Lower leg skin (tissue), 4 donors: ENCODE measurements at regions not wholly inside any gene's neighbourhood (a gene's known extent, or its start where the extent isn't known, plus 50 kb on each side); places are given as distances from the start of the nearest gene placed in this dataset.

ENCODE experiments used
- DNase-seq, 2 donors: peaks; one replicate each; pipeline ENCODE4 v3.0.0-alpha.2; 2019; ENCODE audit warnings: low spot score in 2 of 2
- H3K4me3 ChIP-seq: fragments of 200-600 bp; sonication (generic); 2 replicates; pipeline ENCODE4 v1.5.1; 2017; ENCODE audit warnings: mild to moderate bottlenecking, low read depth; ENCODE audit not compliant: poor library complexity, severe bottlenecking
- CTCF ChIP-seq, 3 donors: fragments of 450-650 bp; IDR thresholded peaks; one replicate each; pipeline ENCODE4 v1.5.1; 2016; ENCODE audit warnings: antibody characterized with exemption in 3 of 3, mild to moderate bottlenecking in 3 of 3, moderate library complexity in 2 of 3
- POLR2A ChIP-seq, 2 donors: fragments of 450-650 bp; IDR thresholded peaks; one replicate each; pipeline ENCODE4 v1.6.1; 2016 to 2017; ENCODE audit warnings: antibody characterized with exemption in 2 of 2, mild to moderate bottlenecking in 1 of 2, moderate library complexity in 1 of 2
- WGBS, 2 donors: methylation state at CpG; one replicate each; pipeline ENCODE4 v1.1.5; 2018; 5-methylcytosine and 5-hydroxymethylcytosine counted together
- intact Hi-C: fragments of 100-400 bp; cut with DNase I; formaldehyde crosslinking; loops from one replicate; pipeline ENCODE4 v1.15.0; 2023; ENCODE audit warnings: low total_unique reads

- 60 to 64% methylated on average over 5 of the region's 5 CpGs for WGBS, 2 donors
- DNase-seq: no peak
- no peak for TF ChIP-seq CTCF (IDR thresholded peaks at IDR 0.05)
Observed at GRCh38 chr4:57287687-57288604, 177.8 kb upstream of the IGFBP7 start.

GRCh38 chr4:57282933-57283310, 172.7 kb upstream of the IGFBP7 start:
- TF ChIP-seq POLR2A (IDR thresholded peaks at IDR 0.05) (no peak), CTCF (IDR thresholded peaks at IDR 0.05) (no peak)
- H3K4me3 ChIP-seq: no peak overlapping the region
- intact Hi-C loops: no loop called here
- 84 to 88% methylated on average over 1 of the region's 1 CpG for WGBS, 2 donors
- DNase-seq: no peak

More at GRCh38 chr4:57287687-57288604, 177.8 kb upstream of the IGFBP7 start:
- intact Hi-C loops: no loop called here
- H3K4me3 ChIP-seq: no peak overlapping the region

DNA sequence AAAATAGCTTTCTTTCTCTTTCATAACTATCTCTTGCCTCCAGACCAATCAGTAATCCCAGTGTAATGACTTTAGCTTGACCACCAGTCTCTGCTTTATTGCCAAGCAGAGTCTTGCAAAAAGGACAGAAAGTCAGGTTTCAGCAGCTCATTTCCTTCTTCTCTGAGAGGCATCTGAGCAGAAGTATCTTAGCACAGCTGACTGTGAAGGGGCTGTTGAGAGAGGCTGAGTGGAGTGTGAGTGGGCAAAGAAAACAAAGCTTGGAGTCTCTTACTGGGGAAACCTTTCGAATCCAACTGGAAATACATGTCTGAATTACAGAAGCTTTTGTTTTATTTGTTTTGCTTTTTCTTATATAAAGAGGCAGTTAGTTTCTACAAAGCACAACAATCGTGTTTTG, 170.3 kb upstream of the IGFBP7 start:
- TF ChIP-seq POLR2A (IDR thresholded peaks at IDR 0.05) (no peak), CTCF (IDR thresholded peaks at IDR 0.05) (no peak)
- no peak for DNase-seq
- WGBS, 2 donors: 75% methylated on average over 2 of the region's 2 CpGs
- intact Hi-C loops: no loop called here
- no peak overlapping the region for H3K4me3 ChIP-seq

GRCh38 chr4:57278780-57279179, 168.6 kb upstream of the IGFBP7 start:
- H3K4me3 ChIP-seq: no peak overlapping the region
- intact Hi-C loops: no loop called here
- WGBS, 2 donors: 58 to 67% methylated on average over 6 of the region's 6 CpGs
- TF ChIP-seq CTCF (IDR thresholded peaks at IDR 0.05) (no peak), POLR2A (IDR thresholded peaks at IDR 0.05) (no peak)
- DNase-seq: no peak

DNA sequence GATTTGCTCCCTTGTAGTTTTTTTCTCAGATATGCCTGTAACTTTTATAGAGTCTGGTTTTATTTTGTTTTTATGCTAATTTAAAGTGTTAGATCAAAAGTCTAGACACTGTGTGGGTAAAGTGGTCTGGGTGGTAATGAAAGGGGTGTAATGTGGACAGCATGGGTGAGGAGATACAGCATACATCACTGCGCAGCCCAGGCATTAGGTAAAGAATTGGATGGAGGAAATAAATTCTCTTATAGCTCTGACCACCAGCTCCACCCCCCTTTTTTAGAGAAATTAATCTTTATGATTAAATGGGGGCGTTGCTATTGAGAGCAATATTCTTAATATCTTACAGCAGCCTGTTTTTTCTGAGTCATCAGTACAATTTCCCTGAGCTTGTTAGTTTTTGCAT, 163.9 kb upstream of the IGFBP7 start:
- 74 to 87% methylated on average over 2 of the region's 2 CpGs for WGBS, 2 donors
- no peak for TF ChIP-seq CTCF (IDR thresholded peaks at IDR 0.05)
- no peak for TF ChIP-seq POLR2A (IDR thresholded peaks at IDR 0.05)
- no peak overlapping the region for H3K4me3 ChIP-seq
- DNase-seq: no peak
- intact Hi-C loops: no loop called here

GRCh38 chr4:57270346-57270745, 160.2 kb upstream of the IGFBP7 start:
- WGBS, 2 donors: 55 to 63% methylated on average over 7 of the region's 7 CpGs
- no peak overlapping the region for H3K4me3 ChIP-seq
- intact Hi-C loops: no loop called here
- no peak for TF ChIP-seq CTCF (IDR thresholded peaks at IDR 0.05)
- no peak for DNase-seq
